OCI-LY3 (cell line): ENCODE measurements at regions not wholly inside any gene's neighbourhood (a gene's known extent, or its start where the extent isn't known, plus 50 kb on each side); places are given as distances from the start of the nearest gene placed in this dataset.

Experiments used
- H2AFZ ChIP-seq: fragments of 200-600, 300-600 bp; shearing (Covaris generic); 2 replicates; pipeline ENCODE4 v1.6.0; 2014; ENCODE audit warnings: antibody characterized with exemption, low read depth, low read length
- H3K27ac ChIP-seq: fragments of 200-600, 300-600 bp; sonication (generic); 2 replicates; pipeline ENCODE4 v1.5.1; 2014; ENCODE audit warnings: mild to moderate bottlenecking, low read length, moderate library complexity, mixed read lengths
- H3K27me3 ChIP-seq: fragments of 200-600, 300-600 bp; sonication (generic); 2 replicates; pipeline ENCODE4 v1.6.1; 2014; ENCODE audit warnings: low read depth, low read length, mixed read lengths
- H3K36me3 ChIP-seq: fragments of 200-600, 300-600 bp; sonication (generic); replicated peaks from 2 replicates; pipeline ENCODE3; 2014; ENCODE audit warnings: low read depth, low read length, mixed read lengths
- H3K4me1 ChIP-seq: fragments of 300-600, 200-600 bp; sonication (generic); 2 replicates; pipeline ENCODE4 v1.6.1; 2014; ENCODE audit warnings: low read length, mixed read lengths
- H3K4me2 ChIP-seq: fragments of 200-600, 300-600 bp; sonication (generic); 2 replicates; pipeline ENCODE4 v1.6.1; 2014; ENCODE audit warnings: low read length, mixed read lengths
- H3K4me3 ChIP-seq: fragments of 300-600, 200-600 bp; sonication (generic); 2 replicates; pipeline ENCODE4 v1.5.1; 2014; ENCODE audit warnings: antibody characterized with exemption, mild to moderate bottlenecking, low read length, moderate library complexity
- H3K79me2 ChIP-seq: fragments of 300-600, 200-600 bp; shearing (Covaris generic); 2 replicates; pipeline ENCODE4 v1.6.1; 2014; ENCODE audit warnings: mild to moderate bottlenecking, low read length, mixed read lengths
- H3K9ac ChIP-seq: fragments of 300-600, 200-600 bp; shearing (Covaris generic); 2 replicates; pipeline ENCODE4 v1.6.0; 2014; ENCODE audit warnings: mild to moderate bottlenecking, low read length, moderate library complexity
- H3K9me3 ChIP-seq: fragments of 200-600, 300-600 bp; shearing (Covaris generic); 2 replicates; pipeline ENCODE4 v1.6.1; 2014; ENCODE audit warnings: low read length, mixed read lengths; ENCODE audit not compliant: insufficient read depth
- H4K20me1 ChIP-seq: fragments of 200-600, 300-600 bp; sonication (generic); 2 replicates; pipeline ENCODE4 v1.6.1; 2016; ENCODE audit warnings: low read length, mixed read lengths; ENCODE audit not compliant: insufficient read depth
- CTCF ChIP-seq: fragments of 200-600, 300-600 bp; sonication (generic); IDR thresholded peaks from 2 replicates; pipeline ENCODE4 v1.5.1; 2014; ENCODE audit warnings: antibody characterized with exemption, low read length, low read depth
- EZH2phosphoT487 ChIP-seq: fragments of 200-600 bp; shearing (Covaris generic); IDR thresholded peaks from 2 replicates; pipeline ENCODE4 v1.6.1; 2018; ENCODE audit warnings: antibody characterized with exemption, mixed run types, low read depth

GRCh38 chr16:14344945-14345344 lies 273.8 kb downstream of the MRTFB start:
- H3K27me3 ChIP-seq: no peaks in the 10 kb centered on the region; the same call in 1 of the 2 replicates
- H3K4me1 ChIP-seq: peaks cover 3% of the 10 kb centered on the region
- H4K20me1 ChIP-seq: no peaks in the 10 kb centered on the region
- H3K9me3 ChIP-seq: no peaks in the 10 kb centered on the region
- no peak overlapping the region for H2AFZ ChIP-seq
- no peak overlapping the region for H3K4me2 ChIP-seq
- no peaks in the 10 kb centered on the region for H3K79me2 ChIP-seq
- TF ChIP-seq CTCF (no peak), EZH2phosphoT487 (no peak)
- H3K27ac ChIP-seq: no peak overlapping the region
- H3K4me3 ChIP-seq: no peak overlapping the region
- no peak overlapping the region for H3K9ac ChIP-seq
- H3K36me3 ChIP-seq: no peaks in the 10 kb centered on the region

- H3K9ac ChIP-seq: no peak overlapping the region
- H3K4me1 ChIP-seq: no peaks in the 10 kb centered on the region
- H4K20me1 ChIP-seq: no peaks in the 10 kb centered on the region
- no peaks in the 10 kb centered on the region; the same call in 1 of the 2 replicates for H3K27me3 ChIP-seq
- no peak overlapping the region for H3K27ac ChIP-seq
- no peaks in the 10 kb centered on the region for H3K79me2 ChIP-seq
- H3K4me3 ChIP-seq: no peak overlapping the region
- no peak overlapping the region for H3K4me2 ChIP-seq
- TF ChIP-seq CTCF: no peak
- TF ChIP-seq EZH2phosphoT487: no peak
- H2AFZ ChIP-seq: no peak overlapping the region
- no peaks in the 10 kb centered on the region for H3K9me3 ChIP-seq
- no peaks in the 10 kb centered on the region for H3K36me3 ChIP-seq
Measured at GRCh38 chr16:14344292-14344691, 273.2 kb downstream of the MRTFB start.

GRCh38 chr16:14341324-14342225 lies 270.5 kb downstream of the MRTFB start:
- Histone ChIP-seq H3K4me3 (no peak overlapping the region), H3K36me3 (no peaks in the 10 kb centered on the region), H3K4me2 (no peak overlapping the region), H3K9ac (no peak overlapping the region), H3K9me3 (no peaks in the 10 kb centered on the region), H3K4me1 (no peaks in the 10 kb centered on the region), H3K27me3 (no peaks in the 10 kb centered on the region; the same call in 1 of the 2 replicates), H2AFZ (no peak overlapping the region), H4K20me1 (no peaks in the 10 kb centered on the region), H3K79me2 (no peaks in the 10 kb centered on the region), H3K27ac (no peak overlapping the region)
- TF ChIP-seq CTCF (no peak), EZH2phosphoT487 (no peak)

GRCh38 chr16:14339694-14340093 lies 268.6 kb downstream of the MRTFB start:
- TF ChIP-seq EZH2phosphoT487 (no peak), CTCF (no peak)
- Histone ChIP-seq H3K4me2 (no peak overlapping the region), H3K4me1 (no peaks in the 10 kb centered on the region)

More at GRCh38 chr16:14339694-14340093, 268.6 kb downstream of the MRTFB start:
- Histone ChIP-seq H2AFZ (no peak overlapping the region), H4K20me1 (no peaks in the 10 kb centered on the region), H3K27ac (no peak overlapping the region), H3K27me3 (no peaks in the 10 kb centered on the region; the same call in 1 of the 2 replicates), H3K9ac (no peak overlapping the region), H3K9me3 (no peaks in the 10 kb centered on the region), H3K4me3 (no peak overlapping the region), H3K79me2 (no peaks in the 10 kb centered on the region), H3K36me3 (no peaks in the 10 kb centered on the region)
